HEK293 (cell line): ENCODE measurements at regions not wholly inside any gene's neighbourhood (a gene's known extent, or its start where the extent isn't known, plus 50 kb on each side); places are given as distances from the start of the nearest gene placed in this dataset.

Source experiments
- CTCF ChIA-PET: fragments of 350-600 bp; formaldehyde crosslinking; extraction: SDS; loops from one replicate; lab custom pipeline; 2021; ENCODE audit warnings: antibody characterized with exemption; lab: Yijun Ruan, JAX
- POLR2A ChIA-PET: fragments of 300-600 bp; formaldehyde crosslinking; extraction: SDS; loops from one replicate; lab custom pipeline; 2020; ENCODE audit warnings: antibody characterized with exemption, inconsistent platforms; lab: Yijun Ruan, JAX
- H3K27ac ChIP-seq: fragments of 200-500 bp; sonication (Bioruptor generic); 2 replicates; pipeline ENCODE4 v1.5.1; 2014; ENCODE audit warnings: low read depth, low read length, control low read depth, inconsistent platforms; ENCODE audit errors: extremely low read depth
- H3K36me3 ChIP-seq, 2 experiments: fragments of 200-500 bp in 1 of 2; sonication (Bioruptor generic) in 1 of 2; 1 replicate in 1 of 2; 2 replicates in 1 of 2; pipeline ENCODE4 v1.5.1; 2014 to 2017; ENCODE audit warnings: inconsistent platforms in 2 of 2, low read length in 2 of 2; ENCODE audit not compliant: control insufficient read depth in 2 of 2, insufficient read depth in 1 of 2
- H3K4me1 ChIP-seq: fragments of 200-500 bp; sonication (Bioruptor generic); 2 replicates; pipeline ENCODE4 v1.5.1; 2014; ENCODE audit warnings: mild to moderate bottlenecking, low read length, inconsistent platforms; ENCODE audit not compliant: control insufficient read depth, insufficient read depth
- H3K4me3 ChIP-seq: 2 replicates; pipeline ENCODE4 v1.5.1; 2011; ENCODE audit warnings: low read depth, mild to moderate bottlenecking, control low read depth, low read length, moderate library complexity
- H3K9me3 ChIP-seq: fragments of 200-500 bp; sonication (Bioruptor generic); 2 replicates; pipeline ENCODE4 v1.5.1; 2014; ENCODE audit warnings: low read depth, low read length, inconsistent platforms; ENCODE audit not compliant: control insufficient read depth, insufficient read depth
- KLF8 ChIP-seq: fragments of 450-650 bp; formaldehyde crosslinking; IDR thresholded peaks from 2 replicates; pipeline ENCODE4 v1.5.1; 2016; ENCODE audit warnings: missing biosample characterization, missing genetic modification characterization
- KLF9 ChIP-seq: fragments of 450-650 bp; formaldehyde crosslinking; IDR thresholded peaks from 2 replicates; pipeline ENCODE4 v1.5.1; 2016; ENCODE audit warnings: missing biosample characterization, missing genetic modification characterization, low read depth
- REPIN1 ChIP-seq: fragments of 450-650 bp; formaldehyde crosslinking; IDR thresholded peaks from 2 replicates; pipeline ENCODE4 v1.5.1; 2017; ENCODE audit warnings: missing biosample characterization, missing genetic modification characterization, low read depth
- TCF7L2 ChIP-seq: IDR thresholded peaks from 2 replicates; pipeline ENCODE4 v1.6.1; 2011; ENCODE audit warnings: low read depth, mild to moderate bottlenecking, inconsistent platforms, low read length, moderate library complexity, borderline replicate concordance
- ZBTB11 ChIP-seq: fragments of 450-650 bp; formaldehyde crosslinking; conservative IDR thresholded peaks from 2 replicates; pipeline ENCODE4 v1.5.1; 2016; ENCODE audit warnings: low read depth, missing biosample characterization, missing genetic modification characterization
- ZBTB48 ChIP-seq: fragments of 450-650 bp; formaldehyde crosslinking; IDR thresholded peaks from 2 replicates; pipeline ENCODE4 v1.5.1; 2016; ENCODE audit warnings: missing biosample characterization, missing genetic modification characterization
- ZFP37 ChIP-seq: fragments of 450-650 bp; formaldehyde crosslinking; IDR thresholded peaks from 2 replicates; pipeline ENCODE4 v1.5.1; 2016; ENCODE audit warnings: missing biosample characterization, missing genetic modification characterization
- ZFP41 ChIP-seq: fragments of 450-650 bp; formaldehyde crosslinking; IDR thresholded peaks from 2 replicates; pipeline ENCODE4 v1.5.1; 2016; ENCODE audit warnings: missing biosample characterization, missing genetic modification characterization, borderline replicate concordance
- ZIC2 ChIP-seq: fragments of 450-650 bp; formaldehyde crosslinking; IDR thresholded peaks from 2 replicates; pipeline ENCODE4 v1.5.1; 2016; ENCODE audit warnings: missing biosample characterization, missing genetic modification characterization
- ZNF140 ChIP-seq: fragments of 450-650 bp; formaldehyde crosslinking; IDR thresholded peaks from 2 replicates; pipeline ENCODE4 v1.5.1; 2016; ENCODE audit warnings: missing biosample characterization, missing genetic modification characterization
- ZNF16 ChIP-seq: fragments of 450-650 bp; formaldehyde crosslinking; IDR thresholded peaks from 2 replicates; pipeline ENCODE4 v1.5.1; 2016; ENCODE audit warnings: low read depth, missing biosample characterization, missing genetic modification characterization
- ZNF311 ChIP-seq: fragments of 450-650 bp; formaldehyde crosslinking; IDR thresholded peaks from 2 replicates; pipeline ENCODE4 v1.5.1; 2017; ENCODE audit warnings: missing biosample characterization, missing genetic modification characterization, borderline replicate concordance
- ZNF394 ChIP-seq: fragments of 450-650 bp; formaldehyde crosslinking; IDR thresholded peaks from 2 replicates; pipeline ENCODE4 v1.5.1; 2016; ENCODE audit warnings: missing biosample characterization, missing genetic modification characterization, mild to moderate bottlenecking, moderate library complexity, borderline replicate concordance
- ZNF433 ChIP-seq: fragments of 450-650 bp; formaldehyde crosslinking; IDR thresholded peaks from 2 replicates; pipeline ENCODE4 v1.5.1; 2016; ENCODE audit warnings: missing biosample characterization, missing genetic modification characterization, low read depth
- ZNF514 ChIP-seq: fragments of 450-650 bp; formaldehyde crosslinking; IDR thresholded peaks from 2 replicates; pipeline ENCODE4 v1.5.1; 2016; ENCODE audit warnings: missing biosample characterization, missing genetic modification characterization
- ZNF518A ChIP-seq: fragments of 450-650 bp; formaldehyde crosslinking; conservative IDR thresholded peaks from 2 replicates; pipeline ENCODE4 v1.5.1; 2016; ENCODE audit warnings: low read depth, missing biosample characterization, missing genetic modification characterization
- ZNF548 ChIP-seq: fragments of 450-650 bp; formaldehyde crosslinking; IDR thresholded peaks from 2 replicates; pipeline ENCODE4 v1.5.1; 2016; ENCODE audit warnings: missing biosample characterization, missing genetic modification characterization
- ZNF558 ChIP-seq: fragments of 450-650 bp; formaldehyde crosslinking; IDR thresholded peaks from 2 replicates; pipeline ENCODE4 v1.5.1; 2016; ENCODE audit warnings: missing biosample characterization, missing genetic modification characterization
- ZSCAN16 ChIP-seq: fragments of 450-650 bp; formaldehyde crosslinking; IDR thresholded peaks from 2 replicates; pipeline ENCODE4 v1.5.1; 2016; ENCODE audit warnings: missing biosample characterization, missing genetic modification characterization
- ZSCAN5A ChIP-seq: fragments of 450-650 bp; formaldehyde crosslinking; IDR thresholded peaks from 2 replicates; pipeline ENCODE4 v1.5.1; 2016; ENCODE audit warnings: missing biosample characterization, missing genetic modification characterization

- TF ChIP-seq ZNF548 (no peak), ZNF558 (no peak), ZNF433 (no peak), REPIN1 (tag by site-specific recombination) (no peak), ZFP41 (tag by site-specific recombination) (no peak), ZSCAN5A (tag by site-specific recombination) (no peak), TCF7L2 (no peak), KLF8 (tag by site-specific recombination) (no peak), ZFP37 (no peak), ZIC2 (tag by site-specific recombination) (no peak), ZNF140 (tag by site-specific recombination) (no peak), KLF9 (tag by site-specific recombination) (no peak), ZNF16 (no peak), ZNF518A (tag by site-specific recombination) (no peak), ZNF311 (tag by site-specific recombination) (no peak), ZSCAN16 (tag by site-specific recombination) (no peak), ZBTB11 (tag by site-specific recombination) (no peak), ZNF394 (tag by site-specific recombination) (no peak), ZBTB48 (tag by site-specific recombination) (no peak), ZNF514 (no peak)
- POLR2A ChIA-PET, result no interaction called here
- CTCF ChIA-PET, result no interaction called here
Observed at GRCh38 chr6:94376876-94377275, 957.5 kb upstream of the EPHA7 start.

More at GRCh38 chr6:94376876-94377275, 957.5 kb upstream of the EPHA7 start:
- Histone ChIP-seq H3K4me3 (no peak overlapping the region), H3K36me3 (no peaks in the 10 kb centered on the region), H3K4me1 (no peaks in the 10 kb centered on the region), H3K27ac (no peak overlapping the region), H3K9me3 (no peaks in the 10 kb centered on the region)
